ENCODE measurements at regions not wholly inside any gene's neighbourhood (a gene's known extent, or its start where the extent isn't known, plus 50 kb on each side); places are given as distances from the start of the nearest gene placed in this dataset.

GRCh38 chr2:67891642-67892041, 171.2 kb downstream of the C1D start:
- no peak for ATAC-seq

GRCh38 chr2:67892339-67892846, 170.4 kb downstream of the C1D start:
- TF ChIP-seq TSHZ2 (CRISPR knock-in tag; IDR thresholded peaks at IDR 0.05) (no peak), TOX (CRISPR knock-in tag; IDR thresholded peaks at IDR 0.05; ENCODE audit: borderline replicate concordance) (no peak), ARNTL (CRISPR knock-in tag; IDR thresholded peaks at IDR 0.05; ENCODE audit: borderline replicate concordance, low read depth) (no peak), ESRRG (CRISPR knock-in tag; IDR thresholded peaks at IDR 0.05) (no peak)
- ATAC-seq, result no peak

More at GRCh38 chr2:67891642-67892041, 171.2 kb downstream of the C1D start:
- TF ChIP-seq ZNF565 (CRISPR knock-in tag; conservative IDR thresholded peaks at IDR 0.05; ENCODE audit: low read depth), result no peak
- TF ChIP-seq CSRNP3 (CRISPR knock-in tag; IDR thresholded peaks at IDR 0.05), result no peak
- no peak for TF ChIP-seq RARB (CRISPR knock-in tag; IDR thresholded peaks at IDR 0.05)
- no peak for TF ChIP-seq ZFP3 (CRISPR knock-in tag; IDR thresholded peaks at IDR 0.05)
- TF ChIP-seq ZNF70 (CRISPR knock-in tag; IDR thresholded peaks at IDR 0.05), result no peak
- no peak for TF ChIP-seq PPARA (CRISPR knock-in tag; IDR thresholded peaks at IDR 0.05; ENCODE audit: borderline replicate concordance)
- no peak for TF ChIP-seq ZC3H10 (CRISPR knock-in tag; IDR thresholded peaks at IDR 0.05)
- no peak for TF ChIP-seq POU6F1 (CRISPR knock-in tag; IDR thresholded peaks at IDR 0.05; ENCODE audit: borderline replicate concordance, low read depth)
- TF ChIP-seq CREB5 (CRISPR knock-in tag; IDR thresholded peaks at IDR 0.05; ENCODE audit: low read depth), result no peak
- no peak for TF ChIP-seq TOX (CRISPR knock-in tag; IDR thresholded peaks at IDR 0.05; ENCODE audit: borderline replicate concordance)
- no peak for TF ChIP-seq SNAI2 (CRISPR knock-in tag; IDR thresholded peaks at IDR 0.05)
- TF ChIP-seq OSR1 (CRISPR knock-in tag; IDR thresholded peaks at IDR 0.05), result no peak
- no peak for TF ChIP-seq BACH2 (CRISPR knock-in tag; IDR thresholded peaks at IDR 0.05; ENCODE audit: borderline replicate concordance)
- TF ChIP-seq TCF4 (CRISPR knock-in tag; IDR thresholded peaks at IDR 0.05; ENCODE audit: borderline replicate concordance), result no peak
- no peak for TF ChIP-seq ESRRG (CRISPR knock-in tag; IDR thresholded peaks at IDR 0.05)
- TF ChIP-seq ZNF8 (CRISPR knock-in tag; IDR thresholded peaks at IDR 0.05), result no peak
- no peak for TF ChIP-seq ARNTL (CRISPR knock-in tag; IDR thresholded peaks at IDR 0.05; ENCODE audit: borderline replicate concordance, low read depth)
- TF ChIP-seq ISL1 (CRISPR knock-in tag; IDR thresholded peaks at IDR 0.05), result no peak
- TF ChIP-seq GLIS3 (CRISPR knock-in tag; IDR thresholded peaks at IDR 0.05), result no peak

GRCh38 chr2:67895227-67895941, 167.4 kb downstream of the C1D start:
- no peak for ATAC-seq
- TF ChIP-seq CREB5 (CRISPR knock-in tag; IDR thresholded peaks at IDR 0.05; ENCODE audit: low read depth) (no peak), OSR1 (CRISPR knock-in tag; IDR thresholded peaks at IDR 0.05) (no peak), ISL1 (CRISPR knock-in tag; IDR thresholded peaks at IDR 0.05) (no peak), ZNF70 (CRISPR knock-in tag; IDR thresholded peaks at IDR 0.05) (no peak)
